ENCODE measurements at regions not wholly inside any gene's neighbourhood (a gene's known extent, or its start where the extent isn't known, plus 50 kb on each side); places are given as distances from the start of the nearest gene placed in this dataset.

DNA sequence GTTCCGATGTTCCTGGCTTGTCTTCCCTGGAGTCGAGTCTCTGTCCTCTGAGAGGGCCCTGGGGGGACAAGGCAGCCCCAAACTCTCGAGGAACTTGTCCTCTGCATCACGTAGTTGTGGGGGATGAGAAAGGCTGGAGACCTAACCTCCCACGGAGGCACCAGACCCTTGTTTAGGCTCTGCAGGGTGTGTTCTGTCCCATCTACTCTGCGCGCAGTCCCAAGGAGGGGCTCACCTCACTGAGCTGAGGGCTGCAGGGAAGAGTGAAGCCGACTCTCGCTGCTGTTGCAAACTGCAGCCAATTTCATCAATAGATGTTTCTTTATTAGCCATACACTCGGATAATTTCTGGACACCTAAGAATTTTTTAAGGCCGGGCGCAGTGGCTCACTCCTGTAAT lies 186.7 kb upstream of the ADARB2 start:
- no peak overlapping the region for H2AFZ ChIP-seq (ENCODE audit: low read depth, low read length)
- H3K14ac ChIP-seq (ENCODE audit: low read length in 2 of 2) = no peak overlapping the region
- no peak overlapping the region for H2BK15ac ChIP-seq (ENCODE audit: low read depth, poor library complexity, severe bottlenecking)
- H3K27me3 ChIP-seq (ENCODE audit: control insufficient read depth in 1 of 2, insufficient read depth in 1 of 2, low read length in 2 of 2) = no peaks in the 10 kb centered on the region
- H3K23ac ChIP-seq (ENCODE audit: low read length in 2 of 2) = no peak overlapping the region
- H3K79me1 ChIP-seq (replicated peaks; ENCODE audit: low read length, poor library complexity, severe bottlenecking) = no peaks in the 10 kb centered on the region
- no peak overlapping the region for H3K4ac ChIP-seq (ENCODE audit: low read depth in 1 of 2, low read length in 2 of 2)
- no peak overlapping the region for H3K9ac ChIP-seq (ENCODE audit: low read length)
- H2BK120ac ChIP-seq (ENCODE audit: low read depth, low read length) = no peak overlapping the region
- H3K27ac ChIP-seq (ENCODE audit: low read length, poor library complexity, severe bottlenecking) = no peak overlapping the region
- H3K36me3 ChIP-seq (ENCODE audit: control insufficient read depth in 1 of 2, insufficient read depth in 2 of 2, low read depth in 1 of 2, low read length in 2 of 2) = no peaks in the 10 kb centered on the region
- no peak overlapping the region for H2AK5ac ChIP-seq (ENCODE audit: low read length, severe bottlenecking)
- DNase-seq = no peak
- no peak overlapping the region for H3K4me3 ChIP-seq (ENCODE audit: insufficient read depth in 1 of 2, low read depth in 1 of 2, low read length in 2 of 2)
- no peak overlapping the region for H4K8ac ChIP-seq (ENCODE audit: low read length)
- WGBS = 82% methylated on average over 12 of the region's 12 CpGs
- no peaks in the 10 kb centered on the region for H3K4me1 ChIP-seq (ENCODE audit: control insufficient read depth, insufficient read depth, low read depth, low read length)
- H3K9me3 ChIP-seq (ENCODE audit: control insufficient read depth, low read length) = peaks cover 7% of the 10 kb centered on the region
- H4K91ac ChIP-seq (ENCODE audit: low read length) = no peak overlapping the region
- H3K4me2 ChIP-seq (ENCODE audit: low read length, poor library complexity, severe bottlenecking) = no peak overlapping the region
- H3K18ac ChIP-seq (ENCODE audit: low read depth in 1 of 2, low read length in 2 of 2) = no peak overlapping the region
- H2BK12ac ChIP-seq (ENCODE audit: low read length in 2 of 2) = no peak overlapping the region
- H2BK5ac ChIP-seq (ENCODE audit: low read depth, low read length, poor library complexity, severe bottlenecking) = no peak overlapping the region

DNA sequence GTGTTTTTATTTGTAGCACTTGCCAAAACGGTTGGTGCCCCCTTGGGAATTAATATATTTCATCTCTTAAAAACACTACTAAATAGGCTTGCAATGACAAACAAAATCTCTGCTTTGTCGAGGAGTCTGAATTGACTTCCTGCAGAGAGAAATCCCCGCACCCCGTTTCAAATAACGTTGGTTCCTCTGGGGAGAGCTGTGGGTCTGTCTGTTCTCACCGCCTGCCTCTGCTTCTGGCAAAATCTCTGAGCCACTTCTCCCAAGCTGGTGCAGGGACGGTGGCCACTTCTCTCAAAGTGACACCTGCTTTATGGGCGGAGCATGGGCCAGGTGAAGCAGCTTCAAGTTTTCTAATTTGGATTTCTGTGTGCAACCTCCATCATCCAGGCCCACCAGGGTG lies 186.3 kb upstream of the ADARB2 start:
- Histone ChIP-seq H2BK5ac (ENCODE audit: low read depth, low read length, poor library complexity, severe bottlenecking) (no peak overlapping the region), H3K9me3 (ENCODE audit: control insufficient read depth, low read length) (peaks cover 4% of the 10 kb centered on the region), H3K18ac (ENCODE audit: low read depth in 1 of 2, low read length in 2 of 2) (no peak overlapping the region), H3K9ac (ENCODE audit: low read length) (no peak overlapping the region), H2AFZ (ENCODE audit: low read depth, low read length) (no peak overlapping the region), H3K4me1 (ENCODE audit: control insufficient read depth, insufficient read depth, low read depth, low read length) (no peaks in the 10 kb centered on the region), H3K14ac (ENCODE audit: low read length in 2 of 2) (no peak overlapping the region), H2AK5ac (ENCODE audit: low read length, severe bottlenecking) (no peak overlapping the region), H3K4me3 (ENCODE audit: insufficient read depth in 1 of 2, low read depth in 1 of 2, low read length in 2 of 2) (no peak overlapping the region), H3K4ac (ENCODE audit: low read depth in 1 of 2, low read length in 2 of 2) (no peak overlapping the region), H3K36me3 (ENCODE audit: control insufficient read depth in 1 of 2, insufficient read depth in 2 of 2, low read depth in 1 of 2, low read length in 2 of 2) (no peaks in the 10 kb centered on the region), H4K91ac (ENCODE audit: low read length) (no peak overlapping the region), H4K8ac (ENCODE audit: low read length) (no peak overlapping the region), H3K4me2 (ENCODE audit: low read length, poor library complexity, severe bottlenecking) (no peak overlapping the region), H3K27ac (ENCODE audit: low read length, poor library complexity, severe bottlenecking) (no peak overlapping the region), H3K79me1 (replicated peaks; ENCODE audit: low read length, poor library complexity, severe bottlenecking) (no peaks in the 10 kb centered on the region), H3K23ac (ENCODE audit: low read length in 2 of 2) (no peak overlapping the region), H2BK12ac (ENCODE audit: low read length in 2 of 2) (no peak overlapping the region), H3K27me3 (ENCODE audit: control insufficient read depth in 1 of 2, insufficient read depth in 1 of 2, low read length in 2 of 2) (no peaks in the 10 kb centered on the region), H2BK15ac (ENCODE audit: low read depth, poor library complexity, severe bottlenecking) (no peak overlapping the region), H2BK120ac (ENCODE audit: low read depth, low read length) (no peak overlapping the region)
- no peak for DNase-seq
- WGBS = 51% methylated on average over 8 of the region's 8 CpGs

DNA sequence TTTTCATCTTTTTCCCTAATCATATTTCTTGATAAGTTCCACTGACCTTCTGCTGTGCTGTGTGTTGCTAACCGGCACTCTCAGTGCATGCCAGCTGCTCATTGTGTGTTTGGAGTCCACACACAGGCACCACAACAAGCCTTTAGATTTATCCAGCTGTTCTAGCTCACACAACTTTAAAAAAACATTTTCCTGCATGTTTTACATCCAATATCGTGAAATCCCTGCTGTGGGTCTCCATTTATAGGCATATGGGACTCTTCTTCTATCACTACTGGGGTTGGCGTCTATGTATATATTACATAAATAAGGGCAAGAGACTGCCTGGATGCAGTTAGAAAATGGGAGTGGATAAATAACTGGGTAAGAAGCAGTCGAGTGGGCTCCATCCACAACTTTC lies 183.6 kb upstream of the ADARB2 start:
- H3K18ac ChIP-seq (ENCODE audit: low read depth in 1 of 2, low read length in 2 of 2) = no peak overlapping the region
- no peaks in the 10 kb centered on the region for H3K79me1 ChIP-seq (replicated peaks; ENCODE audit: low read length, poor library complexity, severe bottlenecking)
- H4K8ac ChIP-seq (ENCODE audit: low read length) = no peak overlapping the region
- no peak overlapping the region for H2BK120ac ChIP-seq (ENCODE audit: low read depth, low read length)
- H4K91ac ChIP-seq (ENCODE audit: low read length) = no peak overlapping the region
- H3K4me1 ChIP-seq (ENCODE audit: control insufficient read depth, insufficient read depth, low read depth, low read length) = no peaks in the 10 kb centered on the region
- no peak overlapping the region for H2BK5ac ChIP-seq (ENCODE audit: low read depth, low read length, poor library complexity, severe bottlenecking)
- no peak for DNase-seq
- H3K27ac ChIP-seq (ENCODE audit: low read length, poor library complexity, severe bottlenecking) = no peak overlapping the region
- no peak overlapping the region for H3K4me3 ChIP-seq (ENCODE audit: insufficient read depth in 1 of 2, low read depth in 1 of 2, low read length in 2 of 2)
- no peak overlapping the region for H2AFZ ChIP-seq (ENCODE audit: low read depth, low read length)
- H2BK12ac ChIP-seq (ENCODE audit: low read length in 2 of 2) = no peak overlapping the region
- no peak overlapping the region for H2BK15ac ChIP-seq (ENCODE audit: low read depth, poor library complexity, severe bottlenecking)
- no peak overlapping the region for H3K23ac ChIP-seq (ENCODE audit: low read length in 2 of 2)
- 73% methylated on average over 3 of the region's 4 CpGs for WGBS
- no peaks in the 10 kb centered on the region for H3K27me3 ChIP-seq (ENCODE audit: control insufficient read depth in 1 of 2, insufficient read depth in 1 of 2, low read length in 2 of 2)
- H3K9ac ChIP-seq (ENCODE audit: low read length) = no peak overlapping the region
- no peak overlapping the region for H3K4ac ChIP-seq (ENCODE audit: low read depth in 1 of 2, low read length in 2 of 2)
- peaks cover 5% of the 10 kb centered on the region for H3K9me3 ChIP-seq (ENCODE audit: control insufficient read depth, low read length)
- no peak overlapping the region for H3K14ac ChIP-seq (ENCODE audit: low read length in 2 of 2)
- H2AK5ac ChIP-seq (ENCODE audit: low read length, severe bottlenecking) = no peak overlapping the region
- H3K4me2 ChIP-seq (ENCODE audit: low read length, poor library complexity, severe bottlenecking) = no peak overlapping the region
- no peaks in the 10 kb centered on the region for H3K36me3 ChIP-seq (ENCODE audit: control insufficient read depth in 1 of 2, insufficient read depth in 2 of 2, low read depth in 1 of 2, low read length in 2 of 2)

DNA sequence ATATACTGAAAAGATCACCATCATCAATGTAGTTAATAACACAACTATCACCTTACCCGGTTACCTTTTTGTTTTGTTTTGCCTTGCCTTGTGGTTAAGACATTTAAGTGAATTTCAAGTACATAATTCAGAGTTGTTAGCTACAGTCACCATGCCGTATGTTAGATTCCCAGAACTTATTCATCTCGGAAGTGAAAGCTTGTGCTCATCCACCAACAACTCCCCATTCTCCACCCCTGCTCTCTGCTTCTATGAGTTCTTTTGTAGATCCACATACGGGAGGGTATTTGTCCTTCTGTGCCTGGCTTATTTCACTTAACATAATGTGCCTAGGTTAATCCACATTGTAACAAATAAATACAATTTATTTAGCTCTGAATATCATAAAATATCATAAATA lies 182.8 kb upstream of the ADARB2 start:
- Histone ChIP-seq H3K4me3 (ENCODE audit: insufficient read depth in 1 of 2, low read depth in 1 of 2, low read length in 2 of 2) (no peak overlapping the region), H2AK5ac (ENCODE audit: low read length, severe bottlenecking) (no peak overlapping the region), H3K27me3 (ENCODE audit: control insufficient read depth in 1 of 2, insufficient read depth in 1 of 2, low read length in 2 of 2) (no peaks in the 10 kb centered on the region), H3K27ac (ENCODE audit: low read length, poor library complexity, severe bottlenecking) (no peak overlapping the region), H3K4me1 (ENCODE audit: control insufficient read depth, insufficient read depth, low read depth, low read length) (no peaks in the 10 kb centered on the region), H3K9me3 (ENCODE audit: control insufficient read depth, low read length) (peaks cover 5% of the 10 kb centered on the region), H2BK12ac (ENCODE audit: low read length in 2 of 2) (no peak overlapping the region), H2BK5ac (ENCODE audit: low read depth, low read length, poor library complexity, severe bottlenecking) (no peak overlapping the region), H3K36me3 (ENCODE audit: control insufficient read depth in 1 of 2, insufficient read depth in 2 of 2, low read depth in 1 of 2, low read length in 2 of 2) (no peaks in the 10 kb centered on the region), H3K4me2 (ENCODE audit: low read length, poor library complexity, severe bottlenecking) (no peak overlapping the region), H3K4ac (ENCODE audit: low read depth in 1 of 2, low read length in 2 of 2) (no peak overlapping the region), H4K91ac (ENCODE audit: low read length) (no peak overlapping the region), H3K23ac (ENCODE audit: low read length in 2 of 2) (no peak overlapping the region), H3K79me1 (replicated peaks; ENCODE audit: low read length, poor library complexity, severe bottlenecking) (no peaks in the 10 kb centered on the region), H2BK120ac (ENCODE audit: low read depth, low read length) (no peak overlapping the region), H3K18ac (ENCODE audit: low read depth in 1 of 2, low read length in 2 of 2) (no peak overlapping the region), H2AFZ (ENCODE audit: low read depth, low read length) (no peak overlapping the region), H4K8ac (ENCODE audit: low read length) (no peak overlapping the region), H3K14ac (ENCODE audit: low read length in 2 of 2) (no peak overlapping the region), H2BK15ac (ENCODE audit: low read depth, poor library complexity, severe bottlenecking) (no peak overlapping the region), H3K9ac (ENCODE audit: low read length) (no peak overlapping the region)
- 20% methylated on average over 2 of the region's 4 CpGs for WGBS
- no peak for DNase-seq

Measured in mesenchymal stem cell (in vitro differentiated cells and primary cell).